Esophagus (tissue), 2 donors: ENCODE measurements at regions not wholly inside any gene's neighbourhood (a gene's known extent, or its start where the extent isn't known, plus 50 kb on each side); places are given as distances from the start of the nearest gene placed in this dataset.

Source experiments
- H3K27ac ChIP-seq, 2 donors: one replicate each; pipeline ENCODE4 v1.5.1; 2013; ENCODE audit warnings: low read depth in 2 of 2, mild to moderate bottlenecking in 2 of 2, inconsistent platforms in 1 of 2, low read length in 1 of 2, moderate library complexity in 1 of 2
- H3K27me3 ChIP-seq, 2 donors: one replicate each; pipeline ENCODE4 v1.6.1; 2013; ENCODE audit warnings: low read length in 2 of 2, control low read depth in 1 of 2, mild to moderate bottlenecking in 1 of 2; ENCODE audit not compliant: insufficient read depth in 2 of 2, control insufficient read depth in 1 of 2
- H3K36me3 ChIP-seq, 2 donors: one replicate each; pipeline ENCODE4 v1.6.1; 2013; ENCODE audit warnings: low read length in 1 of 2; ENCODE audit not compliant: control insufficient read depth in 2 of 2, insufficient read depth in 2 of 2
- H3K4me1 ChIP-seq, 2 donors: one replicate each; pipeline ENCODE4 v1.6.1; 2013; ENCODE audit warnings: low read length in 1 of 2; ENCODE audit not compliant: control insufficient read depth in 2 of 2, insufficient read depth in 2 of 2
- H3K4me3 ChIP-seq, 2 donors: one replicate each; pipeline ENCODE4 v1.5.1; 2013; ENCODE audit warnings: low read length in 2 of 2, mild to moderate bottlenecking in 2 of 2, low read depth in 1 of 2, moderate library complexity in 1 of 2
- H3K9me3 ChIP-seq, 2 donors: one replicate each; pipeline ENCODE4 v1.6.1; 2013; ENCODE audit warnings: mild to moderate bottlenecking in 2 of 2, low read depth in 1 of 2, low read length in 1 of 2, moderate library complexity in 1 of 2; ENCODE audit not compliant: control insufficient read depth in 2 of 2, insufficient read depth in 1 of 2
- WGBS, 2 donors: extraction: QIAGEN DNeasy Blood & Tissue Kit; methylation state at CpG; one replicate each; pipeline ENCODE4 v1.1.7; 2013; 5-methylcytosine and 5-hydroxymethylcytosine counted together
- donor health status: healthy with polysubstance abuse.
- donor health status: Bipolar disorder and iron deficiency.

GRCh38 chr4:153120235-153120634 is 84.0 kb upstream of the TRIM2 start:
- no peak overlapping the region for H3K27ac ChIP-seq
- no peaks in the 10 kb centered on the region for H3K36me3 ChIP-seq
- no peaks in the 10 kb centered on the region for H3K9me3 ChIP-seq
- H3K27me3 ChIP-seq: no peaks in the 10 kb centered on the region
- H3K4me3 ChIP-seq: no peak overlapping the region
- peaks cover 3% of the 10 kb centered on the region in 2 donors for H3K4me1 ChIP-seq
- WGBS, 2 donors: 90 to 98% methylated on average over 2 of the region's 2 CpGs

DNA sequence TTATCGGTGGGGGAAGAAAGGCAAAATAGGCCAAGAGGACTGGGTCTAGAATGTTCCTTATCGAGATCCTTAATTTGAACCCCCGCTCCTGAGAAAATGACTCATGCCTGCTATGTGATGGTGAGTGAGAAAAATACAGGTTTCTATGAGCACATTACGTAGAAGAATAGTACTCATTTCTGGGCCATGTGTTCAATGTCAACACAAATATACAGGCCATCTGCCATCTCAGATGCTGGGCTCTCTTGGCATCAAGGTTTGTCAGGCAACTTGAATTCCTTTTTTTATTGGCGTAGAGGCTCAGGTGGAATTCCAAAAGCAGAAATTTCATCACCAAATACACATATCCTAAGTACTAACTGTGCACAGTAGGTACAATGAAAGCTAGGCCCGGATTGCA is 81.4 kb upstream of the TRIM2 start:
- Histone ChIP-seq H3K36me3 (no peaks in the 10 kb centered on the region), H3K4me1 (no peaks in the 10 kb centered on the region), H3K27ac (no peak overlapping the region), H3K9me3 (no peaks in the 10 kb centered on the region), H3K27me3 (no peaks in the 10 kb centered on the region), H3K4me3 (no peak overlapping the region)
- whole genome bisulfite sequencing, 2 donors: 88 to 93% methylated on average over 6 of the region's 6 CpGs

GRCh38 chr4:153126137-153126536 is 78.1 kb upstream of the TRIM2 start:
- no peak overlapping the region for H3K27ac ChIP-seq
- H3K27me3 ChIP-seq: no peaks in the 10 kb centered on the region
- H3K4me1 ChIP-seq: no peaks in the 10 kb centered on the region
- WGBS, 2 donors: 79 to 82% methylated on average over 4 of the region's 4 CpGs
- H3K36me3 ChIP-seq: no peaks in the 10 kb centered on the region
- H3K4me3 ChIP-seq: no peak overlapping the region
- no peaks in the 10 kb centered on the region for H3K9me3 ChIP-seq

DNA sequence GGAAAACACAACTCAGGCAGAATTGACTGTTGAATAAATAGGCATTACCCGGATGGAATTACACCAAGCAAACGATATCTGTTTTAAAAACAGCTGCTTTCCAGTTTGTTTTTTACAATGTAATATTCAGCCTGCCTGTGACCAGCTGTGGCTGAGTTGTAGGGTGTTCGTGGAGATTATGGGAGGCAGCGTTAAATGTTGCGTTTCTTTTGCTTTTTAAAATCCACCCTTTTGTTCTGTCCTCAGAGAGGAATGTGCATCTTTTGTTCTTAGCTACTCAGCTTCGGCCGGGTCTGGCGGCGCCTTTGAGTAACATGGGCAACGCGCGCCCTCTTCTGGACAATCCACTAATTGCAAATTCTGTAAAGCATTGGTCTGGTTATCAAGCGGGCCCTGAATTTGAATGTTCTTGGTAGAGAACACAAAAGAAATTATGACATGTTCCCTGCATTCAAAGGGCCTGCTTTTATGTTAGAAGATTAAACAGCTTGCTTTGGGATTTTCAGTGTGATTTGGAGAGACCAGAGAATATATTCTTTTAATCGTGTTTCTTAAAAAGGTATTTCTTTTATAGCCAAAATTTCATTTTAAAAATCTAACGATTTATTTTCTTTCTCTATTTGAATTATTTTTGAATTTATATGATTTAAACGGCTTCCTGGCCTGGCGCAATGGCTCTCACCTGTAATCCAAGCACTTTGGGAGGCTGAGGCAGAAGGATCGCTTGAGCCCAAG is 76.3 kb upstream of the TRIM2 start:
- Histone ChIP-seq H3K4me3 (no peak overlapping the region), H3K36me3 (no peaks in the 10 kb centered on the region), H3K4me1 (no peaks in the 10 kb centered on the region), H3K9me3 (no peaks in the 10 kb centered on the region), H3K27me3 (no peaks in the 10 kb centered on the region), H3K27ac (no peak overlapping the region)
- 17 to 20% methylated on average over 18 of the region's 18 CpGs for WGBS, 2 donors

DNA sequence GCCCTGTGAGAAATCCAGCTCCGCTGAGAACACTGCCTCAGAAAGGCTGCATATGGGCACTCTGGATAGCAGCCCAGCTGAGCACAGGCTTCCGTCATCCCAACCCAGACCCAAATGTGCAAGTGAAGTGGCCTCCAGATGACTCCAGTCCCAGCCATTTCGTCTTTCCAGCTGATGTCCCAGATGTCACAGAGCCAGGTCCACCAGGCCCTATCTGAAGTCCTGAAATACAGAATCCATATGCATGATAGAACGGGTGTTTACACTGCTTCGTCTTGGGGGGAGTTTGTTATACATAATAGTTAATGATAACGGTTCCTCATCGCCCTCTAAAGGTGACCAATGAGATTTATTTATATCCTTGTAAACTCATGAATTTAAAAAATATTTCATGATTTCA is 72.6 kb upstream of the TRIM2 start:
- WGBS, 2 donors: 57 to 59% methylated on average over 7 of the region's 7 CpGs
- no peak overlapping the region for H3K27ac ChIP-seq
- no peaks in the 10 kb centered on the region for H3K27me3 ChIP-seq

DNA sequence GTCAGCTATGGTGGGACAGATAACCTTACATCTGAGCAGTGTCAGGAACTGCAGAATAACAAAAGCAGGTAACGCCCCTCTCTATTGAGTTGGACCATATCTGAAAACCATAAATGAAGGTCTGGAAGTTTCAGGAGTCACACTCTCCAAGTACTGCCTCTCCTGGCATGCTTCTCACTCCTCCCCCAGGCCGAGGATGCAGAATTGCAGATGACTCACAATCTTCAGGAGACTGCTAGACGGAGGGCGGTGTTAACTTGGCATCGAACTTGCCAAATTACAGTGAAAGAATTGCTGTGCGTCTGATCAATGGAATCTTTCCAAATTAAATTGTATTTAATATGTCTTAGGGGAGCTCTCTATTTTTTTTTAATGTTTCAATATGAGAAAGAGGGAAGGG is 67.1 kb upstream of the TRIM2 start:
- Histone ChIP-seq H3K36me3 (no peaks in the 10 kb centered on the region), H3K27me3 (no peaks in the 10 kb centered on the region), H3K9me3 (no peaks in the 10 kb centered on the region), H3K4me1 (no peaks in the 10 kb centered on the region), H3K4me3 (no peak overlapping the region), H3K27ac (no peak overlapping the region)
- 20 to 47% methylated on average over 6 of the region's 6 CpGs for WGBS, 2 donors

More for the DNA sequence above, 72.6 kb upstream of the TRIM2 start:
- Histone ChIP-seq H3K4me3 (peak overlapping the region in 1 of 2 donors; percentile 8), H3K36me3 (no peaks in the 10 kb centered on the region), H3K4me1 (no peaks in the 10 kb centered on the region), H3K9me3 (no peaks in the 10 kb centered on the region)

DNA sequence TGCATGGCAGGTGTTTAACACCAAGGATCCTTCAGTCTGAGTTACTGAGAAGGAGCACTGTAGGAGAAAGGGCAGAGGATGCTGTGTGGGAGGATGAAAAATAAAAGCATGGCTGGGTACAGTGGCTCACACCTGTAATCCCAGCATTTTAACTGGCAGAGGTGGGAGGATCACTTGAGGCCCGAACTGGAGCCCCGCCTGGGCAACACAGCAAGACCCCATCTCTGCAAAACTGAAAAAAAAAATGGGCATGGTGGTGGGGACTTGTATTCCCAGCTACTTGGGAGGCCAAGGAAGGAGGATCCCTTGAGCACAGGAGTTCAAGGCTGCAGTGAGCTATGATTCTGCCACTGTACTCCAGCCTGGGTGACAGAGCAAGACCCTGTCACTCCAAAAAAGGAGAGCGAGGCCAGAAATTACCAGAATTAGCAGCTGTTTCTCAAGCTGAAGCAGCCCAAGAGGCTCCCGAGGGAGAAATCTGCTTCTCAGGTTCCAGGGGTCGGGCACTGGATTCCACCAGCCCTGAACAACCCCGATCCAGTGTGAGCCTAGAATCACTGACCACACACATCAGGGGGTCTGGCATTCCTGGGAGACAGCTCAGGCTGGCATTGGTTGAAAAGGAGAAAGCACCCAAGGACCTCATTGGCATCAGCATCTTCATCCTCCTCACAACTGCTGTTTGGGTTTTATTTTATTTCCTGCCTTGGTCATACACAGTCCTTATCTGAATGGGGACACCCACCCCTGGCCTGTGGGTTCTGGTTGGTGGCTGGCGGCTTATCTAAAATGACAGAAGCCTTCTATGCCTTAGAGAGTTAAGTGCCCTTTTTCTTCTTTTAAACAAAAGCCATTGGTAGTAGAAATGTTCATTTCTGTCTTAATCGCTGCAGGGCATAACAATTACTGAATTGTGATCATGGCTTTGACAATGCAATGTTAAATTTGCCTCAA is 66.3 kb upstream of the TRIM2 start:
- H3K4me1 ChIP-seq: no peaks in the 10 kb centered on the region
- no peak overlapping the region for H3K27ac ChIP-seq
- no peaks in the 10 kb centered on the region for H3K9me3 ChIP-seq
- 83 to 88% methylated on average over 8 of the region's 8 CpGs for WGBS, 2 donors
- H3K27me3 ChIP-seq: no peaks in the 10 kb centered on the region
- H3K36me3 ChIP-seq: no peaks in the 10 kb centered on the region
- H3K4me3 ChIP-seq: no peak overlapping the region

DNA sequence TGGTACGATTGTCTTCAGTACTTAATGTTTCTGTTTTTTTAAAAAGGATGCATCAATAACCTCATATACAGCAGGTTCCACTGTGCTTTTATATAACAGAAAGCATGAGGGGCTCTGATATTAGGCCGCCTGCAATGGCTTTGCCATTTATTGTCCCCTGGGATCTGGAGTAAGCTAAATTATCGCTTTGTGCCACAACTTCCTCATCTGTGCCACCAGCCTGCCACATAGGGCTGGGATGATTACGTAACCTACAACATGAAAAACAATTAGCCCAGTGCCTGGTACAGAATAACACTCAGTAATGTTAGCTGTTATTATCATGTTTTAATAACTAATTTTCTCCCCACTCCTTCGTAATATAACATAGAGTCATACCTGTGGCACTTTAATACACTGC is 65.5 kb upstream of the TRIM2 start:
- H3K36me3 ChIP-seq: no peaks in the 10 kb centered on the region
- no peaks in the 10 kb centered on the region for H3K9me3 ChIP-seq
- H3K4me1 ChIP-seq: no peaks in the 10 kb centered on the region
- no peak overlapping the region for H3K27ac ChIP-seq
- H3K4me3 ChIP-seq: no peak overlapping the region
- no peaks in the 10 kb centered on the region for H3K27me3 ChIP-seq
- 72 to 74% methylated on average over 5 of the region's 5 CpGs for WGBS, 2 donors

- H3K9me3 ChIP-seq: no peaks in the 10 kb centered on the region
- 90 to 94% methylated on average over 5 of the region's 5 CpGs for WGBS, 2 donors
- H3K36me3 ChIP-seq: no peaks in the 10 kb centered on the region
- H3K27ac ChIP-seq: no peak overlapping the region
- H3K4me1 ChIP-seq: no peaks in the 10 kb centered on the region
- no peaks in the 10 kb centered on the region for H3K27me3 ChIP-seq
- H3K4me3 ChIP-seq: no peak overlapping the region
These were observed 63.9 kb upstream of the TRIM2 start for GRCh38 chr4:153140294-153140693.
